ENCODE measurements at regions not wholly inside any gene's neighbourhood (a gene's known extent, or its start where the extent isn't known, plus 50 kb on each side); places are given as distances from the start of the nearest gene placed in this dataset.

DNA sequence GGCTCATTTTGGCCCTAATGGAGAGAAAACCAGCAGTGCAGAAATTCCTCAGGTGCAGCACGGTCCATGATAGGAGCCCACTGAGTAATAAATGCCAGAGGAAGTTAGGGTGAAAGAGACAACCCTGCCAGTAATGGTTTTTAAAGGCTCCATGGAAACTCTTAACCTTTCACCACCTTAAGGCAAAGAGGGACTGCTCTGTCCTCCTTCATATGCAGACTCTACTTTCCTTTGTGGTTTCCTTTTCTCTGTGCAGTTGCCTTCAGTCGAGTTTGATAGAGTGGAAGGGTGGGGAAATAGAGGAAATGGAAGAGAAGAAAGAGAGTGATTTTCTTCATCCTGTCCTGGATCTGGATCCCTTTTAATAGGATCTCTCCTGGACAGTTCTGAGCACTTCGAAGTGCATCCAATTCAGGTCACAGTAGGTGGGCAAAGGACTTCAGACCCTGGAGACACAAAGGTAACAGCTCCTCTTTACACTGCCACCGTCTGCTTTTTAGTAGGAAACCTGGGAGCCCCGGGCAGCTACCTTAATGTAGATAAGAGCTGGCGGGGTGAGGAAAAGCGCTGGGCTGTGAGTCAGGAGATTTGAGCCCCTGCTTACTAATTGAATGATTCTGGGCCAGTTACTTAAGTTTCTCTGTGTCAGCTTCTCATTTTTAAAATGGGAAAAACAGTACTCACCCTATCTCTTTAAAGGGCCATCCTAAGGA, 294.8 kb downstream of the KCNRG start:
- Histone ChIP-seq H3K27me3 (no peaks in the 10 kb centered on the region), H3K27ac (no peak overlapping the region)
- intact Hi-C loops (cut with DNase I): no loop called here

GRCh38 chr13:50310734-50311133, 295.5 kb downstream of the KCNRG start:
- no peaks in the 10 kb centered on the region for H3K27me3 ChIP-seq
- no peak for ATAC-seq
- peaks cover 0 to 10% (median 0%) of the 10 kb centered on the region in 12 donors for H3K4me1 ChIP-seq
- intact Hi-C loops (cut with DNase I): no loop called here
- H3K27ac ChIP-seq: no peak overlapping the region
- DNase-seq: no peak
- TF ChIP-seq CTCF (IDR thresholded peaks at IDR 0.05): no peak
- no peak for TF ChIP-seq POLR2A (IDR thresholded peaks at IDR 0.05)
- no peak overlapping the region for H3K4me3 ChIP-seq
- no peaks in the 10 kb centered on the region for H3K9me3 ChIP-seq
- WGBS, 4 donors: 93 to 96% (median 94%) methylated on average over 6 of the region's 6 CpGs
- H3K36me3 ChIP-seq: no peaks in the 10 kb centered on the region

More for the DNA sequence above, 294.8 kb downstream of the KCNRG start:
- Histone ChIP-seq H3K4me3 (no peak overlapping the region), H3K36me3 (no peaks in the 10 kb centered on the region), H3K4me1 (peaks cover 0 to 10% (median 0%) of the 10 kb centered on the region in 12 donors), H3K9me3 (peaks cover 0 to 4% (median 0%) of the 10 kb centered on the region in 12 donors)
- DNase-seq: no peak
- WGBS, 4 donors: 56 to 65% (median 59%) methylated on average over 7 of the region's 7 CpGs
- ATAC-seq: no peak
- TF ChIP-seq CTCF (IDR thresholded peaks at IDR 0.05) (no peak), POLR2A (IDR thresholded peaks at IDR 0.05) (no peak)

DNA sequence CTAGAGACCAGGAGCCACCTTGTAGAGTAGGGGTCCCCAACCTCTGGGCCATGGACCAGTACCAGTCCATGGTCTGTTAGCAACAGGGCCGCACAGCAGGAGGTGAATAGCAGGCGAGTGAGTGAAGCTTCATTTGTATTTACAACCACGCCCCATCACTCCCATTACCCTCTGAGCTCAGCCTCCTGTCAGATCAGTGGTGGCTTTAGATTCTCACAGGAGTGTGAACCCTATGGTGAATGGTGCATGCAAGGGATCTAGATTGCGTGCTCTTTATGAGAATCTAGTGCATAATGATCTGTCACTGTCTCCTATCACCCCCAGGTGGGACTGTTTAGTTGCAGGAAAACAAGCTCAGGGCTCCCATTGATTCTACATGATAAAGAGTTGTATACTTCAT, 303.6 kb downstream of the KCNRG start:
- no peak for ATAC-seq
- 94 to 98% (median 96%) methylated on average over 4 of the region's 4 CpGs for WGBS, 4 donors
- no peaks in the 10 kb centered on the region for H3K36me3 ChIP-seq
- peaks cover 0 to 15% (median 0%) of the 10 kb centered on the region in 12 donors for H3K4me1 ChIP-seq
- TF ChIP-seq CTCF (IDR thresholded peaks at IDR 0.05) (no peak), POLR2A (IDR thresholded peaks at IDR 0.05) (no peak)
- DNase-seq: no peak
- H3K27ac ChIP-seq: no peak overlapping the region
- peaks cover 0 to 10% (median 0%) of the 10 kb centered on the region in 12 donors for H3K9me3 ChIP-seq
- H3K27me3 ChIP-seq: no peaks in the 10 kb centered on the region
- H3K4me3 ChIP-seq: no peak overlapping the region
- intact Hi-C loops (cut with DNase I): no loop called here

GRCh38 chr13:50319635-50320255, 304.5 kb downstream of the KCNRG start:
- Histone ChIP-seq H3K4me3 (no peak overlapping the region), H3K9me3 (peaks cover 0 to 10% (median 0%) of the 10 kb centered on the region in 12 donors), H3K27me3 (no peaks in the 10 kb centered on the region), H3K27ac (peak overlapping the region in 1 of 12 donors; percentile 18), H3K36me3 (no peaks in the 10 kb centered on the region), H3K4me1 (peaks cover 0 to 15% (median 0%) of the 10 kb centered on the region in 12 donors)
- TF ChIP-seq CTCF (IDR thresholded peaks at IDR 0.05) (no peak), POLR2A (IDR thresholded peaks at IDR 0.05) (no peak)
- 49 to 63% (median 52%) methylated on average over 2 of the region's 2 CpGs for WGBS, 4 donors
- ATAC-seq: peak in 1 of 4 donors; percentile 53
- DNase-seq: peak in 1 of 5 donors; percentile 28
- intact Hi-C loops (cut with DNase I): no loop called here

Data from heart left ventricle (tissue), 16 donors.